RWPE1 (cell line): ENCODE measurements at regions not wholly inside any gene's neighbourhood (a gene's known extent, or its start where the extent isn't known, plus 50 kb on each side); places are given as distances from the start of the nearest gene placed in this dataset.

Experiments used
- CTCF ChIA-PET: fragments of 350-600 bp; sonication (Branson Sonifier 250); formaldehyde crosslinking; extraction: SDS; loops from one replicate; lab custom pipeline; 2021; lab: Yijun Ruan, JAX
- POLR2A ChIA-PET: fragments of 400-600 bp; formaldehyde crosslinking; extraction: SDS; loops from one replicate; lab custom pipeline; 2020; ENCODE audit warnings: antibody characterized with exemption; ENCODE audit not compliant: low non-redundant PET; lab: Yijun Ruan, JAX
- DNase-seq: peaks from one replicate; pipeline ENCODE4 v3.0.0; 2012; ENCODE audit warnings: low spot score
- H3K27ac ChIP-seq: fragments of 450-650 bp; 2 replicates; pipeline ENCODE4 v1.5.1; 2017
- CTCF ChIP-seq: fragments of 450-650 bp; conservative IDR thresholded peaks from 2 replicates; pipeline ENCODE4 v1.5.1; 2017; ENCODE audit warnings: low read depth, mild to moderate bottlenecking

GRCh38 chr6:139823808-139824126 lies 449.3 kb upstream of the CITED2 start:
- POLR2A ChIA-PET, result no interaction called here
- no peak for DNase-seq
- no peak overlapping the region for H3K27ac ChIP-seq
- CTCF ChIA-PET, result no interaction called here
- no peak for TF ChIP-seq CTCF

GRCh38 chr6:139823099-139823807 lies 448.8 kb upstream of the CITED2 start:
- no peak for DNase-seq
- ChIA-PET POLR2A (no interaction called here), CTCF (no interaction called here)
- TF ChIP-seq CTCF, result no peak
- H3K27ac ChIP-seq, result no peak overlapping the region

- DNase-seq, result no peak
- no peak overlapping the region for H3K27ac ChIP-seq
- ChIA-PET POLR2A (no interaction called here), CTCF (no interaction called here)
- TF ChIP-seq CTCF, result no peak
Observed at GRCh38 chr6:139821676-139822223, 447.3 kb upstream of the CITED2 start.

GRCh38 chr6:139820210-139820609 lies 445.8 kb upstream of the CITED2 start:
- DNase-seq, result peak; percentile 35
- ChIA-PET CTCF (no interaction called here), POLR2A (no interaction called here)
- H3K27ac ChIP-seq, result no peak overlapping the region
- TF ChIP-seq CTCF, result no peak

GRCh38 chr6:139819776-139820175 lies 445.3 kb upstream of the CITED2 start:
- no peak for DNase-seq
- TF ChIP-seq CTCF, result no peak
- H3K27ac ChIP-seq, result no peak overlapping the region
- ChIA-PET CTCF (no interaction called here), POLR2A (no interaction called here)

GRCh38 chr6:139812939-139813338 lies 438.5 kb upstream of the CITED2 start:
- CTCF ChIA-PET, result no interaction called here
- H3K27ac ChIP-seq, result no peak overlapping the region
- DNase-seq, result no peak
- no peak for TF ChIP-seq CTCF
- POLR2A ChIA-PET, result no interaction called here
